GM12892 (cell line): ENCODE measurements at regions not wholly inside any gene's neighbourhood (a gene's known extent, or its start where the extent isn't known, plus 50 kb on each side); places are given as distances from the start of the nearest gene placed in this dataset.

Experiments used
- POLR2AphosphoS5 ChIP-seq: IDR thresholded peaks from 2 replicates; pipeline ENCODE4 v1.6.1; 2011; ENCODE audit warnings: low read depth, low read length, control low read depth
- TAF1 ChIP-seq: IDR thresholded peaks from 2 replicates; pipeline ENCODE4 v1.6.1; 2011; ENCODE audit warnings: low read depth, mild to moderate bottlenecking, control low read depth, low read length, borderline replicate concordance

DNA sequence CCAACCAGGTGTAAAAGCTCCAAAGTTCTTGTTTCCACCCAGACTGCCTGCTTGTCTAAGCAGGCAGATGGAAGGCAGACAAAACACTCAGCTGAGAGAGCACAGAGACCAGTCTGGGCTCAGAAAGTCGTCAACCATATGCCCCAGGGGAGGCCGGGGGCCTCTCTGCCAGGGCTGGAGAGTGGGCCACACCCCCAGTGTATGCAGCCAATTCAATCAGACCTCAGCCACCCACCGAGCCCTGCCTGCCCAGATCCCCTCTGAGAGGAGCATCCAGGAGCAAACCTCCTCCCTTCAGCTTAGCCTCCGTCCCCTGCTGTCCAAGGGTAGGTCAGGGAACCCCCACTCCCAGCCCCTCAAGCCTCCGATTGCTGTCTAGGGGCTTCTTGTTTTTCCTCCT is 196.3 kb downstream of the LSM5 start:
- TF ChIP-seq TAF1 (no peak), POLR2AphosphoS5 (no peak)
